NCI-H146 (cell line): ENCODE measurements at regions not wholly inside any gene's neighbourhood (a gene's known extent, or its start where the extent isn't known, plus 50 kb on each side); places are given as distances from the start of the nearest gene placed in this dataset.
"Not testable (repeated sequence)": the region's sequence is repeated elsewhere in the genome, so short reads cannot be mapped to it uniquely, and the experiment has no call there.

ENCODE experiments used
- DNase-seq: peaks from one replicate; lab custom pipeline; 2025; lab: John Stamatoyannopoulos, UW

DNA sequence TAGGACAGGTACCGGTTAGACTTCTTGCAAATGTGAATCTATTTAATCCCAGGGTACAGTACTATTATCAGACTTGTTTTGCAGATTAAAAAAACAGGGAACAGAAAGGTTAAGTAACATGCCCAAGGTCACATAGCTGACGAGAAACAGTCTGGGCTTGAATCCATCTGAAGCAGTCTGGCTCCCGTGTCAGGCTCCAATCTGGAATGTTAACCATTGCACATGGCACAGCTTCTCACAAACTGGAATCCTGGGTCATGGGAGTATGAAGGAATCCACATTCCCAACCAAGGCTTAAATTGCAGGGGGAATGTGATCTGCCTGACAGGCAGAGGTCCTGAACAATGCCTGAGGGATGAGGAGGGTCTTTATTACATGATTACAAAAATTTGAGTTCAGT, 187.5 kb upstream of the SPTLC3 start:
- DNase-seq = no peak

GRCh38 chr20:12823734-12824133, 185.0 kb upstream of the SPTLC3 start:
- DNase-seq = no peak

DNA sequence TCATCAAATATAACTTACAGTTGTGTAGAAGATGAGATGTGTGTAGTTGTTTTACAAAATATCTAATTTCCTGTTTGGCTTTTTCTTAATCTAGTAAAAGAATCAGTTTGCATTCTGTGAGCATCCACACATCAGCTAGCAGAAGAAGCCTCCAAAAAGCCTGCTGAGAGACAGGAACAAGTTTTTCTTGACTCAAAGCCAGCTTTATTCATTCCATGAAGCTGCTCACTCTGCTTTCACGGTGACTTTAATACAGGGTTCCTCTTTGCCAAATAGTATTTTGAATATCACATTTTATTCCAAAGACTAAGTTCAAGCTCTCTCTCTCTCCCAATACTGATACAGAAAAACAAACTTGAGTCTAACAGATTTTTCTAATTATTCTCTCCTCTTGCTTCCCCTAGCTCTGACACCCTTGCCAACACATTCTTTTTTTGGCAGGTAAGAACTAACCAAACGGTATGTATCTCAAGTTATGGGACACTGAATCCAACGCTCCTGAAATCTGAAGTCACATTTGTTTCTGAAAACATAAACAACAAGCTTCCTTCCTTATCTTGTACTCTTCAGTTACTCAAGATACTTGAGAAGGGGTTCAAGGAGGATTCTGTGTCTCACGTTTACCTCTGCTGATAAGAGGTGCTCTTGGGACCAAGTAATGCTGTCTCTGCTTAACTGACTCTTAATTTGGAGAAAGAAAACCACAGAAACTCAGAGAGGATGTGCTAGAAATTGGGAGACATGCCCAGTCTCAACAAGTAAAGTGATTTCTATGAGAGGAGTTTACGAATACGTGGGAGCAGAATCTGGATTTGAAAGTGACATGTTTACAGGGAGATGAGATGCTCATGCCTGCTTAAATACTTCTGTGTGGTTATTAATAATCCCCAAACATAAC, 184.2 kb upstream of the SPTLC3 start:
- no peak for DNase-seq

DNA sequence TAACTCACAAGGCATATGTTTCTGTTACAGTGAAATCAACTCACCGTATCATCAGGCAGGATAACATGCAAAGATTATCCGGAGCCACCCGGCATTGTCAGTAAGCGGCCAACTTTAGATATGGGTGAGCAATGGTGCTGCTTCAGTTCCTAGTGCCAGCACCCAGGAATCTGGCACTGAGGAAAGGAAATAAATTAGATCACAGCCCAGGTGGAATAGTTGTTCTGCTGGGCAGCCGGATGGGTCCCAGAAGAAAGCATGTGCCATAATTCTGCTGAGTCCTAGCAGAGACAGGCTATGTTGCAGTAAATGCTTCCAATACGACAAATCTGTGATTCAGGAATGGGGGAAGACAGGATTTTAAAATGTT, 183.6 kb upstream of the SPTLC3 start:
- no peak for DNase-seq

GRCh38 chr20:12827816-12828385, 180.9 kb upstream of the SPTLC3 start:
- DNase-seq = peak; percentile 41

DNA sequence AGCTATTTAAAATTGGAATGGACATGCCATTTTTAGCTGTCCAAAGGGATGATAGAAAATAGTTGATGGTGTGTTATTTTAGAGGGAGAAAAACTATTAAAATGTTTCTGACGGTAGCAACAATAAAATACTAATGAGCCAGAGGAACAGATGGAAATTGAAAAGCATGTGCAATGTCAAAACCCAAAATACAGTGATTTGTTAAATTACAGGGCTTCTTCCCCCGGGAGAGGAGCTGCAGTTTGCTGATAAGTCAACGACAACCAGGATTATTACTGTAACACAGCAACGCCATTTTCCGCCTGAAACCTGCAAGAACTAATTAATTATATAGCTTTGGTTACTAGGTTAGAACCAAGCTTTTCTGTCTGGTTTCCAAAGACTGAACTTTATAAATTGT, 179.6 kb upstream of the SPTLC3 start:
- no peak for DNase-seq

- DNase-seq = no peak
Observed at GRCh38 chr20:12833861-12834260, 174.9 kb upstream of the SPTLC3 start.

GRCh38 chr20:12835999-12836398, 172.8 kb upstream of the SPTLC3 start:
- DNase-seq = no peak

DNA sequence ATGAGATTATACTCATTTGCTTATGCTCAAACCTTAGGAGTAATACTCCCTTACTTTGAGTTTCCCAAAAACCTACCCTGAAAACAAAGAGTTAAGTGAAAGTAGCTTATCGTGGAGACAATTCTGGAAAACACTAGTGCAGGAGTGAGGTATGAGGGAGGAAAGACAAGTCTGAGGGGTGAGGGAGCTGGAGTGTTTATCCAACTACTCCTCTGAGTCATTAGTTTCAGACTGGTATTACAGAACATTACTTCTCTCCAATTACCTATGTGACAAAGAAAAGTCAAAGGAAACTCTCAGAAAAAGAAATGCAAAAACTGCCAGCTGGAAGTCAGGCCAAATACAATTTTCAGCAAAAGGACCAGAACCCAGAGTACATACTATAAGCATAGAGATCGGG, 171.1 kb upstream of the SPTLC3 start:
- no peak for DNase-seq

DNA sequence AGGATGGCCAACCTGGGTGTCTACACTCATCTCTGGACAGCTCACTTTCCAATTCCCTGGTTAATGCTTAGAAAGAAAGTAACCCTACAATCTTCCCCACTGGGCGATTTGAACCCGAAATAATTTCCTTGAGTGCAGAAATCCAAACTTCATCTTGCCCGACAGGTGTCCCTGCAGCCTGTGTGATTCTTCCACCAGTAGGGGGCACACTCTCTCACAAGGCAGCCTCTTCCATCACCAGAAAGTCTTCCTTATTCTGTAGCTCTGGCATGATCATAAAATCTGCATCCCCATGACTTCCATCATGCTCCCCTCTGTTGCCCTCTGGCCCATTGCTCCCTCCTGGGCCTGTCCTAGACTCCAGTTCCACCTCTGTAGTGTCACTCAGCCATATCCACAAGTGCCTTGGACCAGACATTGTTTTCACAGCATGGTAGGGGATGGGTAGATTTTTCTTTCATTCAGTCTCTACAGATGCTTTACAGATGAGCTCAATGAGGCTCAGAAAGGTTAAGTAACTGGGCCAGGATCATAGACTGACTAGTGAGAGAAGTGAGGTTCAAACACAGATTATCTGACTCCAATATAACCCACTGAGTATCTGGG, 170.4 kb upstream of the SPTLC3 start:
- DNase-seq = no peak

- DNase-seq = no peak
Observed at GRCh38 chr20:12847872-12848271, 160.9 kb upstream of the SPTLC3 start.

- peak; percentile 25 for DNase-seq
Observed at GRCh38 chr20:12849225-12849910, 159.4 kb upstream of the SPTLC3 start.

DNA sequence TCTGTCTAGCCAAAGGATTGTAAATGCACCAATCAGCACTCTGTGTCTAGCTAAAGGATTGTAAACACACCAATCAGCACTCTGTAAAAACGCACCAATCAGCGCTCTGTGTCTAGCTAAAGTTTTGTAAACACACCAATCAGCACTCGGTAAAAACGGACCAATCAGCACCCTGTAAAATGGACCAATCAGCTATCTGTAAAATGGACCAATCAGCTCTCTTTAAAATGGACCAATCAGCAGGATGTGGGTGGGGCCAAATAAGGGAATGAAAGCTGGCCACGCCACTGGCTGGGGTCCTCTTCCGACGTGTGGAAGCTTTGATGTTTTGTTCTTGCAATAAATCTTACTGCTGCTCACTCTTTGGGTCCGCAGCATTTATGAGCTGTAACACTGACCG, 151.1 kb upstream of the SPTLC3 start:
- DNase-seq = not testable (repeated sequence)

- no peak for DNase-seq
Observed at GRCh38 chr20:12860619-12861247, 148.0 kb upstream of the SPTLC3 start.

GRCh38 chr20:12869669-12870068, 139.1 kb upstream of the SPTLC3 start:
- no peak for DNase-seq

DNA sequence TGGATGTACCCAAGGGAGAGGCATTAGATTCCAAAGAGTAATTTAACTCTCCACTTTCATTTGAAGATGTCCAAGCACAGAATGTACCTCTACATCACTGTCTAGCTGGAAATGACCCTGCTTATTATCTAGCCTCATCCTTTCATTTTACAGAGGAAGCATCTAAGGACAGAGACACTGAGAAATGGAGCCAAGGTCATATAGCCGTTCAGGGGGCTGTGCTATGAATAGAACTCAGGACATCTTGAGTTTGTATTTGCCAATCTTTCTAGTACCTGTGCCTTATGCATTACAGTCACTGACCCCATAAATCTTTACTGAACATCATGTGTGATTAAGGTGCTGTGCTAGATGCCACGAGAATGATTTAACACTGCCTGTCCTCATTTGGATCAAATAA, 138.2 kb upstream of the SPTLC3 start:
- DNase-seq = no peak

GRCh38 chr20:12874933-12875332, 133.8 kb upstream of the SPTLC3 start:
- no peak for DNase-seq

GRCh38 chr20:12875510-12875909, 133.3 kb upstream of the SPTLC3 start:
- no peak for DNase-seq

GRCh38 chr20:12882832-12883506, 125.8 kb upstream of the SPTLC3 start:
- DNase-seq = no peak

DNA sequence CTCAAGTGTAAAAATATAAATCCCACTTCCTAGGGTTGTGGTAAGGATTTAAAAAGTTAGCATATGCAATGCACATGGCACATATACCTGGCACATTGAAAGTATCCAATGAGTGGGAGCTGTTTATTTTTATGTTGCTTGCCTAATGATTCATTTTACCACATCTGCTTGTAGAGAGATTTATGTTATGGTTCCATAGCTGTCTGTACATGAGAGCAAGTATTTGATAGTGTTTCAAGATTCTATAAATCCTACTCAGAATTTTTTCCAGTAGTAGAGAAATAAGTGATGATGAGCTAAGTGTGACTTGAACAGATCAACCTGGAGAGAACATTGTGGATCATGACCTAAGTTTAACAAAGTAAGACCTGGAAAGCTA, 125.3 kb upstream of the SPTLC3 start:
- no peak for DNase-seq

- DNase-seq = no peak
Observed at GRCh38 chr20:12886618-12887363, 122.0 kb upstream of the SPTLC3 start.
